HUDEP-2 (cell line): ENCODE measurements at regions not wholly inside any gene's neighbourhood (a gene's known extent, or its start where the extent isn't known, plus 50 kb on each side); places are given as distances from the start of the nearest gene placed in this dataset.
A peak's percentile ranks its signal among the peaks of the same experiment; 100 is the strongest.

Source experiments
- DNase-seq, 76 experiments: peaks; one replicate each; lab custom pipeline; 2025; ENCODE audit not compliant: unreplicated experiment in 76 of 76; lab: John Stamatoyannopoulos, UW

GRCh38 chr10:109126541-109126940 lies 796.8 kb downstream of the XPNPEP1 start:
- DNase-seq = no peak

- no peak for DNase-seq
Observed at GRCh38 chr10:109126016-109126415, 797.3 kb downstream of the XPNPEP1 start.

- no peak for DNase-seq
Observed at GRCh38 chr10:109115179-109115578, 808.1 kb downstream of the XPNPEP1 start.

GRCh38 chr10:109114579-109114978 lies 808.7 kb downstream of the XPNPEP1 start:
- DNase-seq = no peak

- no peak for DNase-seq
Observed at GRCh38 chr10:109106604-109107003, 816.7 kb downstream of the XPNPEP1 start.

GRCh38 chr10:109105725-109106124 lies 817.6 kb downstream of the XPNPEP1 start:
- DNase-seq = no peak

- no peak for DNase-seq
Observed at GRCh38 chr10:109104806-109105205, 818.5 kb downstream of the XPNPEP1 start.

- no peak for DNase-seq
Observed at GRCh38 chr10:109103278-109103677, 820.0 kb downstream of the XPNPEP1 start.

- DNase-seq = no peak
Observed at GRCh38 chr10:109089779-109090178, 833.5 kb downstream of the XPNPEP1 start.

- no peak for DNase-seq
Observed at GRCh38 chr10:109071539-109071938, 851.8 kb downstream of the XPNPEP1 start.

GRCh38 chr10:109070492-109070891 lies 852.8 kb downstream of the XPNPEP1 start:
- no peak for DNase-seq

GRCh38 chr10:109067031-109067430 lies 856.3 kb downstream of the XPNPEP1 start:
- no peak for DNase-seq

GRCh38 chr10:109065821-109066220 lies 857.5 kb downstream of the XPNPEP1 start:
- no peak for DNase-seq

GRCh38 chr10:109062371-109062770 lies 860.9 kb downstream of the XPNPEP1 start:
- no peak for DNase-seq

GRCh38 chr10:109055243-109055642 lies 868.1 kb downstream of the XPNPEP1 start:
- no peak for DNase-seq

- no peak for DNase-seq
Observed at GRCh38 chr10:109047856-109048255, 875.5 kb downstream of the XPNPEP1 start.

- peak in 1 of 76 experiments; percentile 30 for DNase-seq
Observed at GRCh38 chr10:109046427-109046826, 876.9 kb downstream of the XPNPEP1 start.

- DNase-seq = no peak
Observed at GRCh38 chr10:109040622-109041021, 882.7 kb downstream of the XPNPEP1 start.

GRCh38 chr10:109037978-109038377 lies 885.3 kb downstream of the XPNPEP1 start:
- no peak for DNase-seq

- DNase-seq = no peak
Observed at GRCh38 chr10:109030581-109031210, 892.6 kb downstream of the XPNPEP1 start.

GRCh38 chr10:109029870-109030269 lies 893.4 kb downstream of the XPNPEP1 start:
- DNase-seq = no peak

- no peak for DNase-seq
Observed at GRCh38 chr10:109027534-109028185, 895.7 kb downstream of the XPNPEP1 start.
